AG09309 (cell line): ENCODE measurements at regions not wholly inside any gene's neighbourhood (a gene's known extent, or its start where the extent isn't known, plus 50 kb on each side); places are given as distances from the start of the nearest gene placed in this dataset.

Source experiments
- DNase-seq: peaks from one replicate; pipeline ENCODE4 v3.0.0-alpha.2; 2010; ENCODE audit warnings: low read depth
- H3K4me3 ChIP-seq: 2 replicates; pipeline ENCODE4 v1.5.1; 2011; ENCODE audit warnings: mild to moderate bottlenecking, low read depth, low read length, moderate library complexity; ENCODE audit not compliant: control insufficient read depth
- TF ChIP-seq, protein P1 (sequence below): IDR thresholded peaks from 2 replicates; pipeline ENCODE4 v1.5.1; 2011; ENCODE audit warnings: mild to moderate bottlenecking, low read depth, low read length, inconsistent platforms; ENCODE audit not compliant: insufficient read depth, control insufficient read depth; ENCODE audit errors: missing control alignments

- H3K4me3 ChIP-seq, result no peak overlapping the region
- TF ChIP-seq, protein P1, sequence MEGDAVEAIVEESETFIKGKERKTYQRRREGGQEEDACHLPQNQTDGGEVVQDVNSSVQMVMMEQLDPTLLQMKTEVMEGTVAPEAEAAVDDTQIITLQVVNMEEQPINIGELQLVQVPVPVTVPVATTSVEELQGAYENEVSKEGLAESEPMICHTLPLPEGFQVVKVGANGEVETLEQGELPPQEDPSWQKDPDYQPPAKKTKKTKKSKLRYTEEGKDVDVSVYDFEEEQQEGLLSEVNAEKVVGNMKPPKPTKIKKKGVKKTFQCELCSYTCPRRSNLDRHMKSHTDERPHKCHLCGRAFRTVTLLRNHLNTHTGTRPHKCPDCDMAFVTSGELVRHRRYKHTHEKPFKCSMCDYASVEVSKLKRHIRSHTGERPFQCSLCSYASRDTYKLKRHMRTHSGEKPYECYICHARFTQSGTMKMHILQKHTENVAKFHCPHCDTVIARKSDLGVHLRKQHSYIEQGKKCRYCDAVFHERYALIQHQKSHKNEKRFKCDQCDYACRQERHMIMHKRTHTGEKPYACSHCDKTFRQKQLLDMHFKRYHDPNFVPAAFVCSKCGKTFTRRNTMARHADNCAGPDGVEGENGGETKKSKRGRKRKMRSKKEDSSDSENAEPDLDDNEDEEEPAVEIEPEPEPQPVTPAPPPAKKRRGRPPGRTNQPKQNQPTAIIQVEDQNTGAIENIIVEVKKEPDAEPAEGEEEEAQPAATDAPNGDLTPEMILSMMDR, result no peak
- no peak for DNase-seq
Measured at GRCh38 chr11:131027491-131027890, 111.2 kb upstream of the SNX19 start.

- TF ChIP-seq, protein P1, result no peak
- no peak overlapping the region for H3K4me3 ChIP-seq
- peak; percentile 73 for DNase-seq
Measured at GRCh38 chr11:131033151-131033651, 116.9 kb upstream of the SNX19 start.

GRCh38 chr11:131036514-131036913 is 120.2 kb upstream of the SNX19 start:
- DNase-seq, result no peak
- no peak overlapping the region for H3K4me3 ChIP-seq
- TF ChIP-seq, protein P1, result no peak

DNA sequence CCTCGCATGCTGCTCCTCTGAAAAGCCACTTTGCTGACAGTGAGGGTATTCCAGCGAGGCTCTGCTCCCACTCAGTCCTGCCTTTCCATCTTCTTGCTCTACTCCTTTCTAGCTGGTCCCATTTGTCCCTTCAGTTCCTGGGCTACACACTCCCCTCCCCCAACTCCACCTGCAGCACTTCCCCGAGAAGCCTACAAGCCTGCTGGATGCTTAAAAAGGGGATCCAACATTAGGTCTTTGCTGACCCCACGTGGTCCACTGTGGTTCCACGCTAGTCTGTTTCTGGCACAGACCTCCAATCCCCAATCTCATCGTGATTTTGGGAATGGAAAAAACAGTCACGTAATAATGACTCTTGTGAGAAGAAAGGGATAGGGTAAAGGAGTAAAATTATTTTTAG is 121.6 kb upstream of the SNX19 start:
- no peak overlapping the region for H3K4me3 ChIP-seq
- TF ChIP-seq, protein P1, result no peak
- no peak for DNase-seq

DNA sequence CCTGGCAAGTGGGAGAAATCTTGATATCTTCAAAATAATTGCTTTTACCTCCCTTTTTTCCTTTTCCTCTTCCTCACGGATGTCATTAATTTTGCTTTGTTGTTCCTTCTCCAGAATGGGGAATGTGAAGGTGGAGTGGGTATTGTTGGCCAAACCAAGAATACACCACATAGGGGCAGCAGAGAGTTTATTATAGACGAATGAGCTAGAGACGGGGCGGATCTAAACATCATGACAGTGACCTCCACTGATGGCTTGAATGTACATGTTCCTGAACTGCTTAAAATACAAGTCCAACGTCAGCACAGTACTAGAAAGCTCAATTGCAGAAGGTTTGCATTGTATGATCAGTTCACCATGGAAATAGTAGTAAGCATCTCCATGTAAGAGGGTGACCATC is 122.3 kb upstream of the SNX19 start:
- TF ChIP-seq, protein P1, result peak; percentile 26
- DNase-seq, result no peak
- H3K4me3 ChIP-seq, result no peak overlapping the region

DNA sequence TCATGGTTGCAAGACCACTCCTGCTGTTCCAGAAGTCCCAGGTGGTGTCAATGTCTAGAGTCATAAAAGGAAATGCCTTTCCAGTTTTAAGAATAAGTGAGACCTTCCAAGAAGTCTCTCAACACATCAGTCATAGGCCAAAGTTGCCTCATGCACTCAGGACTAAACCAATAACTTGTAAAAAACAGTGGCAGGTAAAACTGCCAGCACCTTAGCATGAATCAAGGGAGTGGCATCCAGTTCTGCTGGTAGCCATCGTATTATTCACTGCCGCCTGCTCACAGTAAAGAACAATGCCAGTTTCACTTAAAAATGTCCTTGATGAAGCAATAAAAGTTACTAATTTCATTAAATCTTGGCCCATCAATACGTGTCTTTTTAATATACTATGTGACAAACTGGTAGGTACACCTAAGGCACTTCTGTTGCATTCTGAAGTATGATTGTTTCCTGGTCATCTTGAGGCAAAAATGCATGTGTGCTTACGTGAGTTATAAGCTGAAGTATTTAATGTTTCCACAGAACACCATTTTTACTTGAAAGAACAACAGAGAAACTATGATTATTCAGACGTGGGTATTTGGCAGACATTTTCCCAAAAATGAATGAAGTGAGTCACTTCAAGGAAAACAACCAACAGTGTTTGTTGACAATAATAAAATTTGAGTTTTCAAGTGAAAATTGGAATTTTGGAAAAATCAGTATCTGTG is 125.2 kb upstream of the SNX19 start:
- H3K4me3 ChIP-seq, result no peak overlapping the region
- TF ChIP-seq, protein P1, result no peak
- DNase-seq, result no peak
